OCI-LY1 (cell line): ENCODE measurements at regions not wholly inside any gene's neighbourhood (a gene's known extent, or its start where the extent isn't known, plus 50 kb on each side); places are given as distances from the start of the nearest gene placed in this dataset.

Source experiments
- H2AFZ ChIP-seq: fragments of 200-600 bp; sonication (generic), shearing (Covaris generic); 2 replicates; pipeline ENCODE4 v1.6.0; 2014; ENCODE audit warnings: antibody characterized with exemption, mild to moderate bottlenecking, low read length
- H3F3A ChIP-seq: fragments of 200-600 bp; sonication (generic), shearing (Covaris generic); 2 replicates; pipeline ENCODE4 v1.6.0; 2014; ENCODE audit warnings: mild to moderate bottlenecking, antibody characterized with exemption, low read length, moderate library complexity; ENCODE audit not compliant: insufficient read depth
- H3K27ac ChIP-seq: fragments of 200-600 bp; sonication (generic); 2 replicates; pipeline ENCODE4 v1.5.1; 2014; ENCODE audit warnings: low read length, mixed run types, mild to moderate bottlenecking, low read depth; ENCODE audit not compliant: poor library complexity, severe bottlenecking
- H3K27me3 ChIP-seq: fragments of 200-600 bp; sonication (generic); 2 replicates; pipeline ENCODE4 v1.6.0; 2014; ENCODE audit warnings: antibody characterized with exemption, mild to moderate bottlenecking, low read length, moderate library complexity; ENCODE audit not compliant: insufficient read depth
- H3K36me3 ChIP-seq: fragments of 200-600 bp; sonication (generic); 2 replicates; pipeline ENCODE4 v1.6.1; 2014; ENCODE audit warnings: mild to moderate bottlenecking, antibody characterized with exemption, low read length, moderate library complexity, mixed read lengths; ENCODE audit not compliant: insufficient read depth
- H3K4me1 ChIP-seq: fragments of 200-600 bp; sonication (generic); 2 replicates; pipeline ENCODE4 v1.5.1; 2014; ENCODE audit warnings: mild to moderate bottlenecking, low read length, moderate library complexity; ENCODE audit not compliant: insufficient read depth, severe bottlenecking
- H3K4me2 ChIP-seq: fragments of 200-600 bp; sonication (generic), shearing (Covaris generic); 2 replicates; pipeline ENCODE4 v1.6.1; 2014; ENCODE audit warnings: low read length
- H3K4me3 ChIP-seq: fragments of 200-600 bp; sonication (generic); 2 replicates; pipeline ENCODE4 v1.5.1; 2014; ENCODE audit warnings: low read length, low read depth, mild to moderate bottlenecking, mixed read lengths; ENCODE audit not compliant: poor library complexity, severe bottlenecking
- H3K79me2 ChIP-seq: fragments of 200-600 bp; shearing (Covaris generic); 2 replicates; pipeline ENCODE4 v1.6.1; 2016; ENCODE audit warnings: mixed run types, low read length, mixed read lengths; ENCODE audit not compliant: insufficient read depth
- H3K9ac ChIP-seq: fragments of 200-600 bp; sonication (generic), shearing (Covaris generic); 2 replicates; pipeline ENCODE4 v1.6.1; 2014; ENCODE audit warnings: mild to moderate bottlenecking, low read length, mixed read lengths
- H3K9me2 ChIP-seq: fragments of 200-600 bp; sonication (generic), shearing (Covaris generic); 2 replicates; pipeline ENCODE4 v1.6.1; 2014; ENCODE audit warnings: low read depth, mild to moderate bottlenecking, low read length, mixed read lengths
- H3K9me3 ChIP-seq: fragments of 200-600 bp; shearing (Covaris generic); 2 replicates; pipeline ENCODE4 v1.6.1; 2014; ENCODE audit warnings: low read length, mixed read lengths
- H4K20me1 ChIP-seq: fragments of 200-600 bp; sonication (generic), shearing (Covaris generic); 2 replicates; pipeline ENCODE4 v1.6.0; 2016; ENCODE audit warnings: mild to moderate bottlenecking, low read length; ENCODE audit not compliant: insufficient read depth
- EZH2 ChIP-seq: fragments of 200-600 bp; sonication (generic), shearing (Covaris generic); IDR thresholded peaks from 2 replicates; pipeline ENCODE4 v1.8.0; 2017; ENCODE audit warnings: borderline replicate concordance, mixed run types, mild to moderate bottlenecking, antibody characterized with exemption, low read length, moderate library complexity, mixed read lengths
- TF ChIP-seq, protein P1 (sequence below): fragments of 200-600 bp; sonication (generic), shearing (Covaris generic); IDR thresholded peaks from 2 replicates; pipeline ENCODE4 v1.5.1; 2017; ENCODE audit warnings: mild to moderate bottlenecking, antibody characterized with exemption, low read length, moderate library complexity, mixed read lengths

DNA sequence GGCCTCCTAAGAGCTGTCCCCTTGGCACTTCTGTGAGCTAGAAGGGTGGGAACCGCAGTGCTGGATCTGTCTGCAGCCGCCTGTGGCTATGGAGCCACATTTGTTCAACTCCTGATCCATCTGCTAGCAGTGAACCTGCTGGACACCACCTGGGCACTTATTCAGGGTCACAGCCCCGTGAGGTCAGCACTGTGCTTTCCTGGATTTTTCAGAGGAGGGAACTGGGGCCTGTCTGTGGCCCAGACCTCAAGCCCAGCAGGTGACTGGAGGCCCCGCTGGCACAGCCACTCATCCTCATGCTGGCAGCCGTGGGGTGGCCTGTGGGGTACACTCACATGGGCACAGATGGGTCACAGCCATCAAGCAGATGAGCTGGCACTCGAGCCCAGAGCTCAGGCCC, 155.3 kb downstream of the TFCP2L1 start:
- Histone ChIP-seq H3K27me3 (peaks cover 4% of the 10 kb centered on the region; the same call in 1 of the 2 replicates), H3F3A (no peaks in the 10 kb centered on the region), H3K9me2 (no peaks in the 10 kb centered on the region), H3K36me3 (no peaks in the 10 kb centered on the region), H4K20me1 (no peaks in the 10 kb centered on the region), H3K4me1 (no peaks in the 10 kb centered on the region), H3K27ac (no peak overlapping the region), H2AFZ (no peak overlapping the region), H3K4me2 (no peak overlapping the region), H3K9me3 (no peaks in the 10 kb centered on the region), H3K9ac (no peak overlapping the region), H3K4me3 (no peak overlapping the region), H3K79me2 (no peaks in the 10 kb centered on the region)
- TF ChIP-seq EZH2, result no peak
- TF ChIP-seq, protein P1, sequence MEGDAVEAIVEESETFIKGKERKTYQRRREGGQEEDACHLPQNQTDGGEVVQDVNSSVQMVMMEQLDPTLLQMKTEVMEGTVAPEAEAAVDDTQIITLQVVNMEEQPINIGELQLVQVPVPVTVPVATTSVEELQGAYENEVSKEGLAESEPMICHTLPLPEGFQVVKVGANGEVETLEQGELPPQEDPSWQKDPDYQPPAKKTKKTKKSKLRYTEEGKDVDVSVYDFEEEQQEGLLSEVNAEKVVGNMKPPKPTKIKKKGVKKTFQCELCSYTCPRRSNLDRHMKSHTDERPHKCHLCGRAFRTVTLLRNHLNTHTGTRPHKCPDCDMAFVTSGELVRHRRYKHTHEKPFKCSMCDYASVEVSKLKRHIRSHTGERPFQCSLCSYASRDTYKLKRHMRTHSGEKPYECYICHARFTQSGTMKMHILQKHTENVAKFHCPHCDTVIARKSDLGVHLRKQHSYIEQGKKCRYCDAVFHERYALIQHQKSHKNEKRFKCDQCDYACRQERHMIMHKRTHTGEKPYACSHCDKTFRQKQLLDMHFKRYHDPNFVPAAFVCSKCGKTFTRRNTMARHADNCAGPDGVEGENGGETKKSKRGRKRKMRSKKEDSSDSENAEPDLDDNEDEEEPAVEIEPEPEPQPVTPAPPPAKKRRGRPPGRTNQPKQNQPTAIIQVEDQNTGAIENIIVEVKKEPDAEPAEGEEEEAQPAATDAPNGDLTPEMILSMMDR, result no peak

- no peaks in the 10 kb centered on the region for H3F3A ChIP-seq
- H3K36me3 ChIP-seq, result no peaks in the 10 kb centered on the region
- H3K27ac ChIP-seq, result no peak overlapping the region
- H3K27me3 ChIP-seq, result peaks cover 4% of the 10 kb centered on the region; the same call in 1 of the 2 replicates
- no peaks in the 10 kb centered on the region for H3K4me1 ChIP-seq
- no peaks in the 10 kb centered on the region for H3K9me2 ChIP-seq
- TF ChIP-seq, protein P1, result no peak
- TF ChIP-seq EZH2, result no peak
- no peaks in the 10 kb centered on the region for H4K20me1 ChIP-seq
- H3K4me2 ChIP-seq, result no peak overlapping the region
- no peak overlapping the region for H3K9ac ChIP-seq
- H3K4me3 ChIP-seq, result no peak overlapping the region
- no peak overlapping the region for H2AFZ ChIP-seq
- H3K79me2 ChIP-seq, result no peaks in the 10 kb centered on the region
- H3K9me3 ChIP-seq, result no peaks in the 10 kb centered on the region
These were observed 154.6 kb downstream of the TFCP2L1 start for GRCh38 chr2:121130301-121130850.

- Histone ChIP-seq H3K27ac (no peak overlapping the region), H3K4me1 (no peaks in the 10 kb centered on the region), H3K9ac (no peak overlapping the region), H3K4me3 (no peak overlapping the region), H4K20me1 (no peaks in the 10 kb centered on the region), H2AFZ (no peak overlapping the region), H3K9me3 (no peaks in the 10 kb centered on the region), H3K36me3 (no peaks in the 10 kb centered on the region), H3F3A (no peaks in the 10 kb centered on the region), H3K4me2 (no peak overlapping the region), H3K79me2 (no peaks in the 10 kb centered on the region), H3K9me2 (no peaks in the 10 kb centered on the region), H3K27me3 (peaks cover 4% of the 10 kb centered on the region; the same call in 1 of the 2 replicates)
- TF ChIP-seq, protein P1, result no peak
These were observed 153.6 kb downstream of the TFCP2L1 start for GRCh38 chr2:121131375-121131774.
